H1 (cell line): ENCODE measurements at regions not wholly inside any gene's neighbourhood (a gene's known extent, or its start where the extent isn't known, plus 50 kb on each side); places are given as distances from the start of the nearest gene placed in this dataset.

Source experiments
- CTCF ChIA-PET: fragments of 300-600 bp; sonication (Branson Sonifier 250); formaldehyde crosslinking; loops from one replicate; lab custom pipeline; 2021; ENCODE audit not compliant: partially characterized antibody; lab: Charles Lee
- POLR2A ChIA-PET: fragments of 300-600 bp; sonication (Branson Sonifier 250); formaldehyde crosslinking; loops from one replicate; lab custom pipeline; 2021; ENCODE audit warnings: inconsistent platforms; ENCODE audit not compliant: partially characterized antibody; lab: Charles Lee
- DNase-seq, 2 experiments: peaks; one replicate each; pipeline versions ENCODE4 v3.0.0 to v3.0.0-alpha.2; 2010 to 2022; ENCODE audit warnings: low spot score in 2 of 2, low read depth in 1 of 2, mixed read lengths in 1 of 2
- FAIRE-seq: peaks from 2 replicates; lab custom pipeline; 2011; peaks lifted over from hg19 to GRCh38; lab: Jason Lieb, UNC
- H2AFZ ChIP-seq: 2 replicates; pipeline ENCODE4 v1.8.1; 2012; ENCODE audit warnings: low read length, inconsistent platforms
- H2AK5ac ChIP-seq: 2 replicates; pipeline ENCODE4 v1.6.1; 2013; ENCODE audit warnings: low read depth, low read length
- H2BK120ac ChIP-seq: replicated peaks from 2 replicates; pipeline ENCODE3; 2013; ENCODE audit warnings: low read depth, low read length, inconsistent platforms
- H2BK12ac ChIP-seq: 2 replicates; pipeline ENCODE4 v1.6.1; 2013; ENCODE audit warnings: low read depth, low read length
- H2BK15ac ChIP-seq: 2 replicates; pipeline ENCODE4 v1.6.1; 2013; ENCODE audit warnings: low read length
- H2BK20ac ChIP-seq: 2 replicates; pipeline ENCODE4 v1.6.1; 2013; ENCODE audit warnings: low read length
- H2BK5ac ChIP-seq: 2 replicates; pipeline ENCODE4 v1.6.1; 2013; ENCODE audit warnings: low read depth, low read length
- H3K14ac ChIP-seq: 2 replicates; pipeline ENCODE4 v1.6.1; 2013; ENCODE audit warnings: inconsistent platforms; ENCODE audit not compliant: insufficient read length
- H3K18ac ChIP-seq: 2 replicates; pipeline ENCODE4 v1.6.1; 2013; ENCODE audit warnings: low read length; ENCODE audit errors: extremely low read depth
- H3K23ac ChIP-seq: 2 replicates; pipeline ENCODE4 v1.6.1; 2013; ENCODE audit warnings: inconsistent platforms; ENCODE audit not compliant: insufficient read length
- H3K23me2 ChIP-seq: 2 replicates; pipeline ENCODE4 v1.6.1; 2013; ENCODE audit warnings: low read depth, low read length
- H3K27ac ChIP-seq: 2 replicates; pipeline ENCODE4 v1.6.1; 2011; ENCODE audit warnings: low read depth, low read length, inconsistent platforms
- H3K27me3 ChIP-seq, 4 experiments: replicated peaks in 1 of 4; 1 replicate in 1 of 4; 2 replicates in 3 of 4; pipeline versions ENCODE4 v1.6.1 to v1.8.1; 2011 to 2013; ENCODE audit warnings: low read length in 3 of 4, mild to moderate bottlenecking in 3 of 4, inconsistent platforms in 2 of 4, mixed read lengths in 2 of 4, moderate library complexity in 1 of 4; ENCODE audit not compliant: control insufficient read depth in 3 of 4, insufficient read depth in 3 of 4; ENCODE audit errors: extremely low read depth in 1 of 4
- H3K36me3 ChIP-seq, 4 experiments: 2 replicates each; pipeline versions ENCODE4 v1.6.1 to v1.8.1; 2011 to 2013; ENCODE audit warnings: mild to moderate bottlenecking in 4 of 4, low read length in 3 of 4, moderate library complexity in 2 of 4, control low read depth in 1 of 4, inconsistent platforms in 1 of 4; ENCODE audit not compliant: insufficient read depth in 4 of 4, control insufficient read depth in 2 of 4
- H3K4ac ChIP-seq: replicated peaks from 2 replicates; pipeline ENCODE3; 2013; ENCODE audit warnings: low read length, low read depth, mixed read lengths, inconsistent platforms; ENCODE audit not compliant: insufficient read length
- H3K4me1 ChIP-seq, 4 experiments: replicated peaks in 1 of 4; 1 replicate in 1 of 4; 2 replicates in 3 of 4; pipeline versions ENCODE4 v1.6.1 to v1.8.1; 2011 to 2013; ENCODE audit warnings: low read length in 3 of 4, inconsistent platforms in 2 of 4, mixed read lengths in 1 of 4; ENCODE audit not compliant: insufficient read depth in 4 of 4, control insufficient read depth in 3 of 4
- H3K4me2 ChIP-seq, 2 experiments: 2 replicates each; pipeline versions ENCODE4 v1.6.1 to v1.8.1; 2011 to 2013; ENCODE audit warnings: low read depth in 2 of 2, low read length in 2 of 2, control low read depth in 1 of 2, inconsistent platforms in 1 of 2, mild to moderate bottlenecking in 1 of 2; ENCODE audit not compliant: insufficient read depth in 1 of 2
- H3K4me3 ChIP-seq, 4 experiments: fragments of 200-600, 300-600 bp in 1 of 4; sonication (generic), shearing (Covaris generic), sonication (Bioruptor Twin) in 1 of 4; 2 replicates each; pipeline versions ENCODE4 v1.5.1 to v1.8.1; 2011 to 2016; ENCODE audit warnings: low read length in 4 of 4, low read depth in 3 of 4, control low read depth in 2 of 4, inconsistent platforms in 2 of 4, mild to moderate bottlenecking in 2 of 4, mixed read lengths in 1 of 4, moderate library complexity in 1 of 4; ENCODE audit not compliant: insufficient read depth in 2 of 4; ENCODE audit errors: extremely low read depth in 1 of 4
- H3K56ac ChIP-seq: replicated peaks from 2 replicates; pipeline ENCODE3; 2013; ENCODE audit warnings: low read depth, mild to moderate bottlenecking, mixed read lengths, low read length, inconsistent platforms; ENCODE audit not compliant: insufficient read length
- H3K79me1 ChIP-seq: 2 replicates; pipeline ENCODE4 v1.6.1; 2013; ENCODE audit warnings: low read depth, low read length, control low read depth
- H3K79me2 ChIP-seq, 2 experiments: 2 replicates each; pipeline versions ENCODE4 v1.6.1 to v1.8.1; 2012 to 2013; ENCODE audit warnings: low read length in 2 of 2, mild to moderate bottlenecking in 2 of 2, inconsistent platforms in 1 of 2; ENCODE audit not compliant: insufficient read depth in 2 of 2, control insufficient read depth in 1 of 2
- H3K9ac ChIP-seq, 4 experiments: replicated peaks in 1 of 4; 1 replicate in 1 of 4; 2 replicates in 3 of 4; pipeline versions ENCODE4 v1.6.1 to v1.8.1; 2011 to 2013; ENCODE audit warnings: low read depth in 3 of 4, low read length in 3 of 4, control low read depth in 2 of 4, mild to moderate bottlenecking in 2 of 4, moderate library complexity in 2 of 4, inconsistent platforms in 1 of 4; ENCODE audit errors: extremely low read depth in 1 of 4
- H3K9me3 ChIP-seq, 2 experiments: 2 replicates each; pipeline versions ENCODE4 v1.6.1 to v1.8.1; 2012 to 2013; ENCODE audit warnings: mild to moderate bottlenecking in 2 of 2, moderate library complexity in 2 of 2, control low read depth in 1 of 2, inconsistent platforms in 1 of 2, low read depth in 1 of 2, low read length in 1 of 2, mixed read lengths in 1 of 2; ENCODE audit not compliant: insufficient read depth in 2 of 2
- H4K20me1 ChIP-seq, 2 experiments: replicated peaks in 1 of 2; 2 replicates each; pipeline versions ENCODE3 to v1.8.1; 2011 to 2013; ENCODE audit warnings: inconsistent platforms in 2 of 2, low read length in 2 of 2, mild to moderate bottlenecking in 1 of 2; ENCODE audit not compliant: insufficient read depth in 2 of 2, control insufficient read depth in 1 of 2
- H4K5ac ChIP-seq: 2 replicates; pipeline ENCODE4 v1.6.1; 2013; ENCODE audit warnings: low read length, low read depth, mixed read lengths, inconsistent platforms; ENCODE audit not compliant: insufficient read length
- H4K8ac ChIP-seq: 2 replicates; pipeline ENCODE4 v1.8.0; 2013; ENCODE audit warnings: mild to moderate bottlenecking, moderate library complexity, low read length, inconsistent platforms; ENCODE audit not compliant: insufficient read depth; ENCODE audit errors: extremely low read depth
- H4K91ac ChIP-seq: replicated peaks from 2 replicates; pipeline ENCODE3; 2013; ENCODE audit warnings: low read length, mixed read lengths, inconsistent platforms; ENCODE audit not compliant: insufficient read length
- ASH2L ChIP-seq: fragments of 200-600, 300-600 bp; sonication (generic); IDR thresholded peaks from one replicate; pipeline ENCODE4 v1.7.1; 2017; ENCODE audit warnings: low read length
- CHD1 ChIP-seq: IDR thresholded peaks from 2 replicates; pipeline ENCODE4 v1.6.1; 2012; ENCODE audit warnings: low read depth, low read length, improper control_type of control experiment
- CTCF ChIP-seq, 3 experiments: IDR thresholded peaks; 1 replicate in 2 of 3; 2 replicates in 1 of 3; pipeline versions ENCODE4 v1.5.1 to v1.6.1; 2011; ENCODE audit warnings: low read length in 3 of 3, mild to moderate bottlenecking in 3 of 3, inconsistent platforms in 2 of 3, low read depth in 1 of 3, moderate library complexity in 1 of 3; ENCODE audit not compliant: insufficient read depth in 1 of 3; ENCODE audit errors: control extremely low read depth in 1 of 3
- KDM5A ChIP-seq: fragments of 200-600 bp; IDR thresholded peaks from 2 replicates; pipeline ENCODE4 v1.7.1; 2012; ENCODE audit warnings: mild to moderate bottlenecking, low read length, inconsistent platforms, mixed read lengths
- MAFK ChIP-seq: IDR thresholded peaks from 2 replicates; pipeline ENCODE4 v1.6.1; 2012; ENCODE audit warnings: low read depth, mild to moderate bottlenecking, improper control_type of control experiment, low read length
- MAX ChIP-seq: IDR thresholded peaks from 2 replicates; pipeline ENCODE4 v1.6.1; 2012; ENCODE audit warnings: inconsistent platforms
- NANOG ChIP-seq: IDR thresholded peaks from 2 replicates; pipeline ENCODE4 v1.6.1; 2011; ENCODE audit warnings: low read length, low read depth, mild to moderate bottlenecking, inconsistent platforms; ENCODE audit not compliant: insufficient read depth, poor library complexity, severe bottlenecking
- POU5F1 ChIP-seq: IDR thresholded peaks from 2 replicates; pipeline ENCODE4 v1.6.1; 2011; ENCODE audit warnings: low read depth, mild to moderate bottlenecking, low read length, moderate library complexity
- RNF2 ChIP-seq: fragments of 200-900, 300-1000 bp; sonication (generic); IDR thresholded peaks from 2 replicates; pipeline ENCODE4 v1.7.1; 2016; ENCODE audit warnings: borderline replicate concordance, low read depth, mild to moderate bottlenecking, antibody characterized with exemption, low read length; ENCODE audit not compliant: poor library complexity, severe bottlenecking; ENCODE audit errors: missing control alignments
- SP4 ChIP-seq: IDR thresholded peaks from 2 replicates; pipeline ENCODE4 v1.6.1; 2012; ENCODE audit warnings: low read length, inconsistent platforms
- WGBS, 2 experiments: shearing (Covaris generic) in 1 of 2; methylation state at CpG; one replicate each; pipeline versions ENCODE4 v1.1.6 to v1.1.7; 2013 to 2015; ENCODE audit warnings: low lambda C conversion rate in 2 of 2, mixed read lengths in 2 of 2, inconsistent platforms in 1 of 2, low coverage in 1 of 2, missing lambda C conversion rate in 1 of 2; ENCODE audit not compliant: insufficient replicate concordance in 2 of 2, insufficient coverage in 1 of 2, insufficient read length in 1 of 2; ENCODE audit errors: extremely low coverage in 1 of 2, missing lambda C conversion rate in 1 of 2; 5-methylcytosine and 5-hydroxymethylcytosine counted together

DNA sequence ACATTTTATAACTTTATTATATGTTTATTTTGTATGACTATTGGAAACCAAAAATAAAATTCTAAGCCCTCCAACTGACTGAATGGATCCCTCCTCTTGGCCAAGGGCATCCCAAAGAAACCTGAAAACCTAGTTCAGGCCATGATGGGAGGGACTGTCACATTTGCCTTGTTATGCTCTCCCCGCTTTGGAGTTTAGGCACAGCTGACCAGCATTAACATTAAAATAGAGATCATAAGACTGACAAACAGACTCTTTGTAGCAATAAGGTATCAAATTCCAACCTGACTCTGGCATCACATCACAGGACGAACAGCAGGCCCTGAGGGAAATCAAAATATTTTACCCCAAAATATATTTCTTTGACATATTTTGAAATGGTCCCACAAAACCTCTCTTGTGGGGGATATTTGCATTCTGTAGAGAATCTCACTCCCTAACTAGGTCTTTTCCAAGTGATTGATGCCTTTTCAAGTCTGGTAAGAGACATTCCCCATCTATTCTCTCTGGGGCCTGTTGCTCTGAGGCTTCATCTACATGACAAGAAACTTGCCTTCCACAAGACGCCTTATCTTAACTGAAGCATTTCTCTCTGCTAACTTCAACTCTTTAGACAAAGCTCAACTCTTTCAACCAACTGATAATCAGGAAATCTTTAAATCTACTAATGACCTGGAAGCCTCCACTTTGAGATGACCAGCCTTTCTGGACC lies 81.8 kb upstream of the PRR23E start:
- Histone ChIP-seq H4K5ac (no peak overlapping the region), H4K91ac (no peak overlapping the region), H4K8ac (no peak overlapping the region), H2BK15ac (no peak overlapping the region), H4K20me1 (no peaks in the 10 kb centered on the region), H3K36me3 (no peaks in the 10 kb centered on the region), H3K4me1 (peaks cover 0 to 18% (median 2%) of the 10 kb centered on the region in 4 experiments; a peak in 3 of 7 replicates), H3K4me3 (peak overlapping the region in 1 of 4 experiments; percentile 16; a peak in 2 of 8 replicates), H3K14ac (no peak overlapping the region), H2AK5ac (no peak overlapping the region), H3K9ac (no peak overlapping the region), H3K9me3 (peaks cover 11 to 16% of the 10 kb centered on the region in 2 experiments), H3K4me2 (peak overlapping the region in 1 of 2 experiments; percentile 42; a peak in 1 of 4 replicates), H2BK20ac (no peak overlapping the region), H3K18ac (no peak overlapping the region; the same call in 1 of the 2 replicates), H2BK120ac (peak overlapping the region; percentile 59), H2BK5ac (no peak overlapping the region), H2AFZ (no peak overlapping the region), H3K4ac (no peak overlapping the region), H3K27ac (no peak overlapping the region), H3K23ac (no peak overlapping the region), H3K79me1 (no peaks in the 10 kb centered on the region), H3K56ac (no peak overlapping the region), H3K27me3 (no peaks in the 10 kb centered on the region; a peak in 2 of 7 replicates), H2BK12ac (no peak overlapping the region), H3K23me2 (no peaks in the 10 kb centered on the region), H3K79me2 (no peaks in the 10 kb centered on the region)
- CTCF ChIA-PET = interaction anchor here (1.3 to 3.3 kb wide), 2 partner anchors 11 to 13 kb away, joined by 3 to 13 read pairs; no protein-coding TSS in a partner anchor
- POLR2A ChIA-PET = no interaction called here
- WGBS, 2 experiments = 47% methylated on average over 3 of the region's 3 CpGs; no CpG with 5 or more reads in 1 of the 2 experiments
- FAIRE-seq (peak; percentile 73), DNase-seq (no peak)
- TF ChIP-seq CHD1 (no peak), MAFK (no peak), NANOG (no peak), SP4 (no peak), KDM5A (no peak), POU5F1 (0 out of 2 replicates have a peak, but pooled peaks have one; percentile 27), MAX (no peak), ASH2L (peak; percentile 46), CTCF (IDR thresholded peaks at IDR 0.05; ENCODE audit: control extremely low read depth in 1 of 3, insufficient read depth in 1 of 3, low read depth in 1 of 3, low read length in 3 of 3) (no peak), RNF2 (no peak)
